K562 (cell line): ENCODE measurements at regions not wholly inside any gene's neighbourhood (a gene's known extent, or its start where the extent isn't known, plus 50 kb on each side); places are given as distances from the start of the nearest gene placed in this dataset.

ENCODE experiments used
- ATAC-seq: fragments of 200-7000 bp; cut with Tn5 transposase; 3 replicates; pipeline ENCODE4 v1.9.1; 2020; ENCODE audit warnings: moderate library complexity
- BruUV-seq: library from RNA; stranded (reverse); fragments of 400-500 nt; replicated peaks from 2 replicates; lab custom pipeline; 2021; lab: Mats Ljungman, UMichigan
- CTCF ChIA-PET: fragments of 300-600 bp; formaldehyde crosslinking; extraction: SDS; loops from one replicate; lab custom pipeline; 2021; ENCODE audit warnings: low intra/inter-chr PET ratio; lab: Yijun Ruan, JAX
- POLR2A ChIA-PET: fragments of 300-600, 350-650 bp; sonication (Branson Sonifier 250); formaldehyde crosslinking; extraction: SDS; loops from one replicate; lab custom pipeline; 2021; ENCODE audit warnings: antibody characterized with exemption, inconsistent platforms; lab: Yijun Ruan, JAX
- DNase-seq, 4 experiments: peaks; one replicate each; pipeline versions ENCODE4 v3.0.0 to v3.0.0-alpha.2; 2011 to 2018; ENCODE audit warnings: low spot score in 3 of 4, mixed read lengths in 3 of 4; ENCODE audit errors: extremely low read depth in 1 of 4
- FAIRE-seq: peaks from 2 replicates; lab custom pipeline; 2011; peaks lifted over from hg19 to GRCh38; lab: Jason Lieb, UNC
- H2AFZ ChIP-seq: 2 replicates; pipeline ENCODE4 v1.6.0; 2011; ENCODE audit warnings: low read depth, low read length, control low read depth, inconsistent platforms
- H3K27ac ChIP-seq: fragments of 200-600 bp; 3 replicates; pipeline ENCODE4 v1.8.0; 2011; ENCODE audit warnings: low read depth, mild to moderate bottlenecking, control low read depth, inconsistent platforms, low read length, moderate library complexity, mixed read lengths; ENCODE audit errors: extremely low read depth
- H3K27me3 ChIP-seq, 2 experiments: fragments of 300-600 bp in 1 of 2; 2 replicates in 1 of 2; 3 replicates in 1 of 2; pipeline versions ENCODE4 v1.6.0 to v1.8.0; 2011; ENCODE audit warnings: inconsistent platforms in 2 of 2, low read length in 2 of 2, mild to moderate bottlenecking in 1 of 2, mixed read lengths in 1 of 2, moderate library complexity in 1 of 2; ENCODE audit not compliant: control insufficient read depth in 2 of 2, insufficient read depth in 2 of 2
- H3K36me3 ChIP-seq: fragments of 300-600 bp; 3 replicates; pipeline ENCODE4 v1.8.0; 2011; ENCODE audit warnings: mild to moderate bottlenecking, low read length, inconsistent platforms; ENCODE audit not compliant: control insufficient read depth, insufficient read depth
- H3K4me1 ChIP-seq, 2 experiments: fragments of 200-600 bp in 1 of 2; replicated peaks in 1 of 2; 2 replicates in 1 of 2; 3 replicates in 1 of 2; pipeline versions ENCODE4 v1.5.1 to v1.8.0; 2011; ENCODE audit warnings: inconsistent platforms in 2 of 2, low read length in 2 of 2, mild to moderate bottlenecking in 1 of 2, mixed read lengths in 1 of 2, moderate library complexity in 1 of 2; ENCODE audit not compliant: control insufficient read depth in 2 of 2, insufficient read depth in 2 of 2
- H3K4me2 ChIP-seq: 2 replicates; pipeline ENCODE4 v1.6.1; 2011; ENCODE audit warnings: low read length, control low read depth, inconsistent platforms, mixed read lengths; ENCODE audit not compliant: insufficient read depth
- H3K4me3 ChIP-seq: fragments of 200-600 bp; sonication (generic), shearing (Covaris generic); 2 replicates; pipeline ENCODE4 v1.5.1; 2016; ENCODE audit warnings: control low read depth, inconsistent platforms
- H3K79me2 ChIP-seq: fragments of 200-600 bp; 3 replicates; pipeline ENCODE4 v1.8.0; 2011; ENCODE audit warnings: low read length, inconsistent platforms; ENCODE audit not compliant: control insufficient read depth, insufficient read depth
- H3K9ac ChIP-seq, 2 experiments: 2 replicates each; pipeline versions ENCODE4 v1.6.0 to v1.6.1; 2011; ENCODE audit warnings: low read depth in 2 of 2, low read length in 2 of 2, control low read depth in 1 of 2, inconsistent platforms in 1 of 2, mild to moderate bottlenecking in 1 of 2, mixed read lengths in 1 of 2; ENCODE audit not compliant: insufficient read depth in 1 of 2
- H3K9me1 ChIP-seq: one replicate; pipeline ENCODE4 v1.6.0; 2011; ENCODE audit warnings: inconsistent platforms, mild to moderate bottlenecking, low read length, moderate library complexity; ENCODE audit not compliant: control insufficient read depth, insufficient read depth
- H3K9me3 ChIP-seq: replicated peaks from 2 replicates; pipeline ENCODE4 v1.5.1; 2011; ENCODE audit warnings: low read depth, low read length, inconsistent platforms; ENCODE audit not compliant: control insufficient read depth, insufficient read depth
- H4K20me1 ChIP-seq: replicated peaks from 2 replicates; pipeline ENCODE4 v1.6.1; 2011; ENCODE audit warnings: low read length, inconsistent platforms, mixed read lengths; ENCODE audit not compliant: control insufficient read depth, insufficient read depth
- FOXA3 ChIP-seq, 2 experiments: fragments of 450-650 bp in 1 of 2; sonication (generic) in 1 of 2; formaldehyde crosslinking; IDR thresholded peaks in 1 of 2; conservative IDR thresholded peaks in 1 of 2; 2 replicates each; pipeline versions ENCODE4 v1.4.0 to v1.8.0; 2020 to 2022; ENCODE audit warnings: mild to moderate bottlenecking in 2 of 2, missing genetic modification reagents in 1 of 2
- HDGF ChIP-seq: fragments of 450-650 bp; IDR thresholded peaks from 2 replicates; pipeline ENCODE4 v1.6.1; 2016
- HMG20B ChIP-seq: fragments of 250-450 bp; sonication (Bioruptor Pico); IDR thresholded peaks from 2 replicates; pipeline ENCODE4 v1.5.0; 2021; ENCODE audit warnings: mild to moderate bottlenecking
- KAT2B ChIP-seq: IDR thresholded peaks from one replicate; pipeline ENCODE4 v1.6.1; 2012; ENCODE audit warnings: low read depth, mild to moderate bottlenecking, control low read depth, inconsistent platforms, low read length, moderate library complexity
- KAT7 ChIP-seq: sonication (generic); formaldehyde crosslinking; IDR thresholded peaks from 2 replicates; pipeline ENCODE4 v1.8.0; 2022; ENCODE audit warnings: missing genetic modification reagents, mild to moderate bottlenecking, borderline replicate concordance
- PHB ChIP-seq: fragments of 250-450 bp; sonication (Bioruptor Pico); IDR thresholded peaks from 2 replicates; pipeline ENCODE4 v1.5.0; 2021
- PHF20 ChIP-seq: fragments of 450-650 bp; IDR thresholded peaks from 2 replicates; pipeline ENCODE4 v1.6.1; 2018; ENCODE audit not compliant: partially characterized antibody
- PML ChIP-seq: IDR thresholded peaks from 2 replicates; pipeline ENCODE4 v1.6.1; 2012; ENCODE audit warnings: low read length, inconsistent platforms
- PTRF ChIP-seq: fragments of 450-650 bp; IDR thresholded peaks from 2 replicates; pipeline ENCODE4 v1.6.1; 2016; ENCODE audit warnings: mild to moderate bottlenecking, missing genetic modification characterization, missing compliant biosample characterization
- RBM15 ChIP-seq: fragments of 200-400 bp; formaldehyde crosslinking; IDR thresholded peaks from 2 replicates; pipeline ENCODE4 v1.6.1; 2018; ENCODE audit warnings: mild to moderate bottlenecking, low read length, moderate library complexity; ENCODE audit not compliant: insufficient read depth
- RBM22 ChIP-seq: fragments of 200-400 bp; formaldehyde crosslinking; IDR thresholded peaks from 2 replicates; pipeline ENCODE4 v1.6.1; 2018; ENCODE audit warnings: low read length, low read depth; ENCODE audit not compliant: poor library complexity, severe bottlenecking
- RREB1 ChIP-seq: fragments of 250-450 bp; sonication (Bioruptor Pico); IDR thresholded peaks from 2 replicates; pipeline ENCODE4 v1.4.0; 2020
- SOX6 ChIP-seq: fragments of 450-650 bp; IDR thresholded peaks from 2 replicates; pipeline ENCODE4 v1.6.1; 2014; ENCODE audit warnings: mild to moderate bottlenecking
- SPI1 ChIP-seq: IDR thresholded peaks from 2 replicates; pipeline ENCODE4 v1.6.1; 2011; ENCODE audit warnings: low read depth, low read length, control low read depth, borderline replicate concordance
- ZEB2 ChIP-seq: fragments of 450-650 bp; IDR thresholded peaks from 2 replicates; pipeline ENCODE4 v1.6.1; 2016
- ZNF165 ChIP-seq: fragments of 250-450 bp; sonication (Bioruptor Pico); IDR thresholded peaks from 2 replicates; pipeline ENCODE4 v1.4.0; 2020; ENCODE audit warnings: borderline replicate concordance
- ZNF764 ChIP-seq: fragments of 250-450 bp; sonication (Bioruptor Pico); IDR thresholded peaks from 2 replicates; pipeline ENCODE4 v1.4.0; 2020; ENCODE audit warnings: low read depth, mild to moderate bottlenecking, moderate library complexity
- ZNF778 ChIP-seq: fragments of 450-650 bp; formaldehyde crosslinking; IDR thresholded peaks from 2 replicates; pipeline ENCODE4 v1.4.0; 2020; ENCODE audit warnings: mild to moderate bottlenecking, moderate library complexity
- ZNF780A ChIP-seq: fragments of 250-450 bp; sonication (Bioruptor Pico); IDR thresholded peaks from 2 replicates; pipeline ENCODE4 v1.5.0; 2021; ENCODE audit warnings: mild to moderate bottlenecking
- WGBS: fragments of 100-300 bp; shearing (Covaris generic); methylation state at CpG from one replicate; pipeline ENCODE4 v1.1.6; 2016; ENCODE audit warnings: low coverage, mixed read lengths; ENCODE audit not compliant: insufficient coverage; ENCODE audit errors: missing lambda C conversion rate; 5-methylcytosine and 5-hydroxymethylcytosine counted together
- in situ Hi-C: fragments of 300-500 bp; cut with MboI; formaldehyde crosslinking; loops from 4 replicates; pipeline ENCODE4 v1.15.0; 2018; ENCODE audit warnings: inconsistent platforms, mixed read lengths
- intact Hi-C: fragments of 100-400 bp; cut with micrococcal nuclease; formaldehyde crosslinking; loops from 2 replicates; pipeline ENCODE4 v1.14.2; 2022

GRCh38 chr9:106785200-106785599, 77.8 kb upstream of the ZNF462 start:
- Histone ChIP-seq H3K4me2 (no peak overlapping the region), H3K4me1 (no peaks in the 10 kb centered on the region), H3K27me3 (no peaks in the 10 kb centered on the region), H3K79me2 (no peaks in the 10 kb centered on the region), H3K27ac (no peak overlapping the region), H3K36me3 (no peaks in the 10 kb centered on the region), H2AFZ (no peak overlapping the region), H3K4me3 (no peak overlapping the region), H3K9ac (no peak overlapping the region), H3K9me1 (no peaks in the 10 kb centered on the region), H3K9me3 (no peaks in the 10 kb centered on the region), H4K20me1 (no peaks in the 10 kb centered on the region)
- no peak for TF ChIP-seq ZEB2
- no peak for TF ChIP-seq ZNF165 (CRISPR knock-in tag)
- TF ChIP-seq SOX6: no peak
- no peak for TF ChIP-seq HMG20B
- TF ChIP-seq SPI1: no peak
- no peak for TF ChIP-seq FOXA3 (CRISPR knock-in tag; conservative IDR thresholded peaks at IDR 0.05 in 1 of 2, IDR thresholded peaks at IDR 0.05 in 1 of 2)
- TF ChIP-seq HDGF: no peak
- TF ChIP-seq PTRF (tag): no peak
- no peak for TF ChIP-seq RBM15
- no peak for TF ChIP-seq PHB (CRISPR knock-in tag)
- no peak for TF ChIP-seq PML
- TF ChIP-seq RBM22: no peak
- no peak for TF ChIP-seq PHF20
- TF ChIP-seq ZNF764: no peak
- TF ChIP-seq ZNF780A (CRISPR knock-in tag): no peak
- TF ChIP-seq KAT2B: no peak
- TF ChIP-seq ZNF778: no peak
- TF ChIP-seq RREB1: no peak
- no peak for TF ChIP-seq KAT7 (CRISPR knock-in tag)
- in situ Hi-C loops (no loop called here), intact Hi-C loops (no loop called here)
- DNase-seq: no peak
- POLR2A ChIA-PET: interaction anchor here (0.6 kb wide), 1 partner anchor 10 kb away, joined by 3 read pairs; no protein-coding TSS in a partner anchor
- no peak for ATAC-seq
- BruUV-seq: no TSS peak
- WGBS: 0% methylated on average over 3 of the region's 3 CpGs
- no peak for FAIRE-seq
- CTCF ChIA-PET: no interaction called here
